Activated CD4-positive, alpha-beta T cell treated with anti-CD3 and anti-CD28 coated beads, Interleukin-2, amount 10 ng/mL, durations not matched to agents 24 days and 14 days (primary cell): ENCODE measurements at regions not wholly inside any gene's neighbourhood (a gene's known extent, or its start where the extent isn't known, plus 50 kb on each side); places are given as distances from the start of the nearest gene placed in this dataset.

ENCODE experiments used
- DNase-seq: peaks from one replicate; pipeline ENCODE4 v3.0.0; 2022
- H3K27ac Mint-ChIP-seq: one replicate; pipeline ENCODE4 v1.8.0; 2022; ENCODE audit warnings: mild to moderate bottlenecking, mixed read lengths
- H3K27me3 Mint-ChIP-seq: one replicate; pipeline ENCODE4 v1.8.0; 2022; ENCODE audit warnings: mixed read lengths
- H3K36me3 Mint-ChIP-seq: one replicate; pipeline ENCODE4 v1.8.0; 2022; ENCODE audit warnings: low read depth, mild to moderate bottlenecking, mixed read lengths
- H3K4me1 Mint-ChIP-seq: one replicate; pipeline ENCODE4 v1.8.0; 2021; ENCODE audit warnings: mixed read lengths
- H3K4me3 Mint-ChIP-seq: one replicate; pipeline ENCODE4 v1.8.0; 2022; ENCODE audit warnings: mild to moderate bottlenecking, moderate library complexity, mixed read lengths
- H3K9me3 Mint-ChIP-seq: one replicate; pipeline ENCODE4 v1.8.0; 2021; ENCODE audit warnings: mixed read lengths
- intact Hi-C: fragments of 100-400 bp; cut with micrococcal nuclease; formaldehyde crosslinking; loops from one replicate; pipeline ENCODE4 v1.15.1; 2023

DNA sequence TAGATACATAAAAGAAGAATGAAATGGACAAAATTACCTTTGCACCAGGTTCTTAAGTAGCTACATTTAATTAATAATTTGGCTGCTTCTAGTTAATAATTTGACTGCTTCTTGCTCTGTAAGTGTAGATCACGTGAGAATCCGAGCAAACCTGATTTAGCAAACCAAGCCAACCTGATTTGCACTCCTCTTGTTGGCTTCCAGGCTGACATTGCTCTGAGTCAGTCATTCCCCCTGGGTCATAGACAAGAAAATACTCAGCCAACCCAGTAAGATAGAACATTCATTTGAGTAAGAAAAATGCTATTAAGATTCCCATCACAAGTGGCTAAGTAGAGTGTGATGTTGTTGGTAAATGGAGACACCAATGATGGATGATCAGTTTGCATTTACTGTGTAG lies 304.1 kb downstream of the C11orf87 start:
- intact Hi-C loops: no loop called here
- Mint-ChIP-seq H3K9me3 (no peaks in the 10 kb centered on the region), H3K36me3 (no peaks in the 10 kb centered on the region), H3K4me3 (no peak overlapping the region), H3K27me3 (no peaks in the 10 kb centered on the region), H3K27ac (no peak overlapping the region), H3K4me1 (no peaks in the 10 kb centered on the region)
- no peak for DNase-seq

DNA sequence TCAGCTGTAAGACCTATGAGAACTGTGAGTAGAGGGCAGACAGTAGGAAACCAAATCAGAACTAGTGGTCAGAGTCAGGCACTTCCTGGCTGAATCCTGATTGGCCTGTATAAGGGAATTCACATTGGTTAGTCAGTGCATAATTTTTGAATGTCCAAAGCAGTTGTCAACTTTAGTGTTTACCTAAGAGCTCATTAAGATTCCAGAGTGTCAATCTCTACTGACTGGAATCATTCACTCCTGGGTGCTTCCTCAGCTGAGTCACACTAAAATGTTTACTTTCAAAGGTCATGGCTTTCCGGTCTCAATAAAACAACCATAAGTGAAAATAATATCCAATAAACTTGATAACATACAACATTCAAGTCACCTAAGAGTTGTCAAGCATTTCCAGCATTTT lies 306.1 kb downstream of the C11orf87 start:
- no peak overlapping the region for H3K27ac Mint-ChIP-seq
- no peaks in the 10 kb centered on the region for H3K9me3 Mint-ChIP-seq
- H3K27me3 Mint-ChIP-seq: no peaks in the 10 kb centered on the region
- no peak overlapping the region for H3K4me3 Mint-ChIP-seq
- no peaks in the 10 kb centered on the region for H3K4me1 Mint-ChIP-seq
- H3K36me3 Mint-ChIP-seq: no peaks in the 10 kb centered on the region
- peak; percentile 10 for DNase-seq
- intact Hi-C loops: no loop called here

DNA sequence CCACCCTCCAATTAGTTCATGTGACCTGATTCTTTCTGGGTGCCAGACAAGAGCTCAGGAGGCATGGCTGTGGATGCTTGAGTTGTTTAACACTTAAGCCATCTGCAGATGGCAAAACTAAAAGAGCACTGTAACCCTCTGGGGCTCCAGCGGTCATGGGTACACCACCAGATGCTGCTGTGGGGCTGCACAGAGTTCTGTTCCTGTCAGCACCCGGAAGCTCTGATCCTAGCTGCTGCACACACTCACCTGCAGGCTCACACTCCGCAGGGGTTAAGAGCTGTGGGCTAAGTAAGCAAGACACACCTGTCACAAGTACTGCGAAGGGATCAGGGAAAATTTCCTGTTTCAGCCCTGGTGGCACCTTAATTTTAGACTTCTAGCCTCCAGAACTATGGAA lies 307.8 kb downstream of the C11orf87 start:
- Mint-ChIP-seq H3K9me3 (no peaks in the 10 kb centered on the region), H3K4me3 (no peak overlapping the region), H3K36me3 (no peaks in the 10 kb centered on the region), H3K4me1 (no peaks in the 10 kb centered on the region), H3K27me3 (no peaks in the 10 kb centered on the region), H3K27ac (no peak overlapping the region)
- intact Hi-C loops: no loop called here
- no peak for DNase-seq

DNA sequence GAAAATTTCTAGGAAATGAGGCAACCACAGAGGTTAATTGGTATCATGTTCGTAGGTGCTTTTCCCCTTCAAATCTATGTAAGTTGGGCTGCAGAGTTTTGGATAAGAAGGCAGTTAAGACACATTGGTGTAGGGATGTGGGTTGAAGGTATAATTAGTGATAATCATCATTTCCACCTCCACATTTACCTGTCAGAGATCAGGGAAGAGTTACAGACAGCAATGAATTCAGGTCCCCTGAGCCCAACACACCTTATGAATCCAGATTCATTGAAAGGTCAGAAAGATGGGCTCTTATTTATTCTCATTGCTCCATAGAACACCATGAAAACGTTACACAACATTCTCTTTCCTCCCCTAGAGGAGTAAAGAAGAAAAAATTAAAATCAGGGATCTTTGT lies 308.7 kb downstream of the C11orf87 start:
- intact Hi-C loops: no loop called here
- Mint-ChIP-seq H3K27ac (no peak overlapping the region), H3K4me1 (no peaks in the 10 kb centered on the region), H3K27me3 (no peaks in the 10 kb centered on the region), H3K4me3 (no peak overlapping the region), H3K36me3 (no peaks in the 10 kb centered on the region), H3K9me3 (no peaks in the 10 kb centered on the region)
- DNase-seq: no peak

DNA sequence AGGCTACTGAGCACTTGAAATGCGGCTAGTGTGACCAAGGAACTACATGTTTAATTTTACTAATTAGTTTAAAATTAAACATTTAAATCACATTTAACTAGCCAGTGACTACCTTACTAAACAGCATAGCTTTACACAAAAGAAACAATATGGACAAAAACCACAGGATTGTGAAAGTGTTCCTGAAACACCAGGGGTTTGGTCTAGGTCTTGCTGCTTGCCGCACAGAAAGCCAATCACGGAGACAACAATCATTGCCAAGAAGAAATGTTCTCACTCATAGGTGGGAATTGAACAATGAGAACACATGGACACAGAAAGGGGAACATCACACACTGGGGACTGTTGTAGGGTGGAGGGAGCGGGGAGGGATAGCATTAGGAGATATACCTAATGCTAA lies 309.5 kb downstream of the C11orf87 start:
- no peak overlapping the region for H3K4me3 Mint-ChIP-seq
- DNase-seq: no peak
- no peaks in the 10 kb centered on the region for H3K9me3 Mint-ChIP-seq
- H3K36me3 Mint-ChIP-seq: no peaks in the 10 kb centered on the region
- H3K4me1 Mint-ChIP-seq: no peaks in the 10 kb centered on the region
- no peaks in the 10 kb centered on the region for H3K27me3 Mint-ChIP-seq
- no peak overlapping the region for H3K27ac Mint-ChIP-seq
- intact Hi-C loops: no loop called here

DNA sequence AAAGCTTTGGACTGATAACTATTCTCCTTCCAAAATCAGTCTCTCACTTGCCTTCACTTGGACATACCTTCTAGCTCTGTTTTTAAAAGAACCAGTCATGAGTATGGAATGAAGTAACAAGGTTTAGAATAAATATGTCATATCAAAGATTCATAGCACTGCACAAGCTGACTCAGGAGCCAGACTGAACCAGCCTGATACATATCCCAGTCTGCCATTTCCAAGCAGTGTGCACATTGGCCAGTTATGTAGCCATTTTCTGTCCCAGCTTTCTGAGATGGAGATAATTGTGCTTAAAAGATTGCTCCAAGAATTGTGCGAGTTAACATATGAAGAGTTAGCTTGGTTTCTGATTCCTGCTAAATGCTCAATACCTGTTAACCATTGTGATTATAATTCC lies 311.3 kb downstream of the C11orf87 start:
- DNase-seq: no peak
- Mint-ChIP-seq H3K27ac (no peak overlapping the region), H3K4me1 (no peaks in the 10 kb centered on the region), H3K36me3 (no peaks in the 10 kb centered on the region), H3K4me3 (no peak overlapping the region), H3K27me3 (no peaks in the 10 kb centered on the region), H3K9me3 (no peaks in the 10 kb centered on the region)
- intact Hi-C loops: no loop called here

DNA sequence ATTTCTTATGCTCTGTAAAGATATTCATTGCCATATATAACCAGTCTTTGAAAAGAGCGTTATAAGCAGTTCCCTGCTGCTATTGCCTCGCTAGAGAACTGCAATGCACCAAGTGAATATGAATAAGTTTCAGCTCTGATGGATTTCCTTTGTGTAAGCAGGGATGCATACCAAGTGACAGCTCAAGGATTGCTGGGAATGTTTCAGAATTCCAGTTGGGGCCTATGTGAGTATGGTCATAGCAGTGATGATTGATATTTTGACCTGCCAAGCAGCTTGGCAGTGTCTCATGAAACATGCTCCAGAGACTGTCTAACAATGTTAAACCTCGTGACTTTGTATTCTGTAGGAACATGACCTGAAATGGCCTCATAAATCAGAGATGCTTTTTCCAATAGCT lies 312.6 kb downstream of the C11orf87 start:
- H3K27ac Mint-ChIP-seq: no peak overlapping the region
- no peaks in the 10 kb centered on the region for H3K27me3 Mint-ChIP-seq
- intact Hi-C loops: no loop called here
- no peak overlapping the region for H3K4me3 Mint-ChIP-seq
- no peaks in the 10 kb centered on the region for H3K4me1 Mint-ChIP-seq
- H3K36me3 Mint-ChIP-seq: no peaks in the 10 kb centered on the region
- no peak for DNase-seq
- H3K9me3 Mint-ChIP-seq: no peaks in the 10 kb centered on the region

DNA sequence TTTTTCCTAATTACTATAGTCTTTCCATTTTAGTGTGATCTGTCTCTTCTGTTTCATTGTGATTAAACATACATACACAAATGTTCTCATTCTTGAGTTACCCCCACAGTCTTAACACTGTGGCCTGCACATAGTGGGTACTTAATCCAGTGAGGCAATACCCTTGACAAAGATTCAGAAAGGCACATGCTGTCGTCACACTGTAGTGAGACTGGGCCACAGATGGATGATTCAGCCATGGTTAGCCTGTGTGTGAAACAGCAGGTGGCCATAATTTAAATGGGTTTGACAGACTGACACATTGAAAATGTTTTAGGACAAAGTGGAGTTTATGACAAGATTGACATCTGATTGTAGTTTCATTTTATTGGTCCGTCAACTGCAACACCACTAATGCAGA lies 313.1 kb downstream of the C11orf87 start:
- H3K27me3 Mint-ChIP-seq: no peaks in the 10 kb centered on the region
- no peak overlapping the region for H3K27ac Mint-ChIP-seq
- no peaks in the 10 kb centered on the region for H3K9me3 Mint-ChIP-seq
- H3K36me3 Mint-ChIP-seq: no peaks in the 10 kb centered on the region
- intact Hi-C loops: no loop called here
- no peaks in the 10 kb centered on the region for H3K4me1 Mint-ChIP-seq
- DNase-seq: no peak
- no peak overlapping the region for H3K4me3 Mint-ChIP-seq

DNA sequence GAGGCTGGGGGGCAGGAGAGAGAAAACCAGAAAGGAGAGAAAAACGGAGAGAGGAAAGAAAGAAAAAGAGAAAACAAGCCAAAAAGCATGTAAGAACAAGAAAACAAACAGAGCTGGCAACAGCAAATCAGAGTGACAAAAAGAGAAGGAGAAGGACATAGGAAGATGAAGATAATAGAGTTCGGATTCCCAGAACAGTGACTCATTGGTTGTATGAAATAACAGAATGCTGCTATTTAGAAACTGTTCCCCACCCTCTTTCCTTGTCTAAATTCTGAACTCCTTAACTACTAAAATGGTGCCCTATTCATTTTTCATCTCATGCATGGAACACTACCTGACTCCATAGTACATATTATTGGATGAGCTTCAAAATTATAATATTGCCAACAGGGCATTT lies 317.4 kb downstream of the C11orf87 start:
- H3K27me3 Mint-ChIP-seq: no peaks in the 10 kb centered on the region
- no peaks in the 10 kb centered on the region for H3K4me1 Mint-ChIP-seq
- no peak overlapping the region for H3K4me3 Mint-ChIP-seq
- no peak for DNase-seq
- H3K9me3 Mint-ChIP-seq: no peaks in the 10 kb centered on the region
- H3K36me3 Mint-ChIP-seq: no peaks in the 10 kb centered on the region
- intact Hi-C loops: no loop called here
- no peak overlapping the region for H3K27ac Mint-ChIP-seq

DNA sequence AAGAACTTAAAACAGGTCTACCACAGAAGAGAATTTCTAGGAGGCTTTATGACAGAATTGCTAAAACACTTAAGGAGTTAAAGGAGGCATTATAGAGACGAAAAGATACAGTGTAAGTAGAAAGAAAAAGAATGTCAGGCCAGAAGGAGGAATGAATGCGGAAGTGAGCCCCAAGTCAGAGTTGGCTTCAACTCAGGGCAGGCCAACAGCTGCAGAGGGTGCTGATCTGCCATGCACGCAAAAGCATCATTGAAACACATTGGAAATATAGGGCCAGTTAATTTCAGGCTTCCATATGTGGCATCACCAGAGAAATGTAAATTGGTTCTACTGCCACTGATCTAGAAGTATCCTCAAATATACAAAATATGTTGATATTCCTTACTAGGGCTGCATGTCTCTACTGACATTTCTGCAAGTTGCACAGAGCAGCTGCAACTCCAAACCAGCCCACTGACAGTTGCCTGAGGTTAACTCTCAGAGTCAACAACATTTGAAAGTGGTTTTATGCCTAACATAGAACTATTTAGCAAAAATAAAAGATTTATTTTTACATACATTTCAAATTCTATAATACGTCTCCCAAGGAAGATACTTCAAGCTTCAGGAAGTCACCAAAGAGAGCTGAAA lies 324.1 kb downstream of the C11orf87 start:
- no peaks in the 10 kb centered on the region for H3K27me3 Mint-ChIP-seq
- no peaks in the 10 kb centered on the region for H3K4me1 Mint-ChIP-seq
- no peaks in the 10 kb centered on the region for H3K36me3 Mint-ChIP-seq
- H3K27ac Mint-ChIP-seq: no peak overlapping the region
- no peak overlapping the region for H3K4me3 Mint-ChIP-seq
- H3K9me3 Mint-ChIP-seq: no peaks in the 10 kb centered on the region
- intact Hi-C loops: no loop called here
- no peak for DNase-seq

DNA sequence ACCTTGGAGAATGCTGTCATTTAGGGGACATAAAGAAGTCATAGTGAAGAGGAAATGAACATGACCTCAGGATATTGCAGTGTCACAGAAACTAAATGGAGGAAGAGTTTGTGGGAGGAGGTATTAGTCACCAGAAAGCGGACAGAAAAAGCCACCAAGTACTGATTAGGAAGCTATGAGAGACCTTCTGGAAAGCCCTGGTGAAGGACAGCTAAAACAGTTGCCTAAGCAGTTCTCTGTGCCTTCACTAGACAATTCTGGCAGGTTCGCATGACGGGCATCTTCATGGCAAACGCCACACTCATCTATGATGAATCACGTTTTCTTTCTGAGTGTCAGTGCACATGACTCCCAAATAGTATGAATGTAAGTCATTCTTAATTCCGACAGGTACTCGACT lies 325.8 kb downstream of the C11orf87 start:
- Mint-ChIP-seq H3K27ac (no peak overlapping the region), H3K36me3 (no peaks in the 10 kb centered on the region), H3K4me3 (no peak overlapping the region), H3K27me3 (no peaks in the 10 kb centered on the region), H3K9me3 (no peaks in the 10 kb centered on the region), H3K4me1 (no peaks in the 10 kb centered on the region)
- no peak for DNase-seq
- intact Hi-C loops: no loop called here

DNA sequence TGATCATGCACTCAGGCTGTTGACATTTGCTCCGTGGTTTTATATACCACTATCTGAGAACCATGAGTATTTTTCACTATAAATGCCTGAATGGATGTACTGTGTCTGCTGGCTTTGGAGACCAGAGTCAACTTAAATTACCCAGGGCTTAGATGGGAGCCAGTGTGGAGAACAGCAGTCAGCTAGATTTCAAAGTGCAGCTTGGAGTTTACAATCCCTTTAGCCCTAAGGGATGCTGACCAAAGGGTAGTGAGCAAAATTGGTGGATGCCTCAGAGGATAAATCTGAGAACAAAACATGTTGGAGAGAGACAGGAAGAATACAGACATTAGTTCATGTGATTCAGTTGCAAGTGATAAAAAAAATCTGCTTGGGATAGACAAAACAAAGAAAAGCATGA lies 327.5 kb downstream of the C11orf87 start:
- no peaks in the 10 kb centered on the region for H3K4me1 Mint-ChIP-seq
- no peak overlapping the region for H3K27ac Mint-ChIP-seq
- no peak overlapping the region for H3K4me3 Mint-ChIP-seq
- no peak for DNase-seq
- no peaks in the 10 kb centered on the region for H3K9me3 Mint-ChIP-seq
- no peaks in the 10 kb centered on the region for H3K36me3 Mint-ChIP-seq
- intact Hi-C loops: no loop called here
- H3K27me3 Mint-ChIP-seq: no peaks in the 10 kb centered on the region

DNA sequence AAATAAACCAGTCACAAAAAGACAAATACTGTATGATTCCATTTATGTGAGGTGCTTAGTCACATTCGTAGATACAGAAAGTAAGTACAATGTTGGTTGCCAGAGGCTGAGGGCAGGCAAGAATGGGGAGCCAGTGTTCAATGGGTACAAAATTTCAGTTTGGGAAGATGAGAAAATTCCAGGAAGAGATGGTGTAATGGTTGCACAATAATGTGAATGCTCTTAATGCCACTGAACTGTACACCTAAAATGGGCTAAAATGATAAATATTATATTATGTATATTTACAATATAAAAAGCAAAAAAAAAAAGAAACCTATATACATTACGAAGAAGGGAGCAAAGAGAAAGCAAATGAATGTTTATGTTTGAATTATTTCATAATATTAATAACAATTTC lies 329.0 kb downstream of the C11orf87 start:
- H3K4me3 Mint-ChIP-seq: no peak overlapping the region
- no peaks in the 10 kb centered on the region for H3K4me1 Mint-ChIP-seq
- intact Hi-C loops: no loop called here
- DNase-seq: no peak
- H3K9me3 Mint-ChIP-seq: no peaks in the 10 kb centered on the region
- H3K27me3 Mint-ChIP-seq: no peaks in the 10 kb centered on the region
- H3K36me3 Mint-ChIP-seq: no peaks in the 10 kb centered on the region
- no peak overlapping the region for H3K27ac Mint-ChIP-seq

DNA sequence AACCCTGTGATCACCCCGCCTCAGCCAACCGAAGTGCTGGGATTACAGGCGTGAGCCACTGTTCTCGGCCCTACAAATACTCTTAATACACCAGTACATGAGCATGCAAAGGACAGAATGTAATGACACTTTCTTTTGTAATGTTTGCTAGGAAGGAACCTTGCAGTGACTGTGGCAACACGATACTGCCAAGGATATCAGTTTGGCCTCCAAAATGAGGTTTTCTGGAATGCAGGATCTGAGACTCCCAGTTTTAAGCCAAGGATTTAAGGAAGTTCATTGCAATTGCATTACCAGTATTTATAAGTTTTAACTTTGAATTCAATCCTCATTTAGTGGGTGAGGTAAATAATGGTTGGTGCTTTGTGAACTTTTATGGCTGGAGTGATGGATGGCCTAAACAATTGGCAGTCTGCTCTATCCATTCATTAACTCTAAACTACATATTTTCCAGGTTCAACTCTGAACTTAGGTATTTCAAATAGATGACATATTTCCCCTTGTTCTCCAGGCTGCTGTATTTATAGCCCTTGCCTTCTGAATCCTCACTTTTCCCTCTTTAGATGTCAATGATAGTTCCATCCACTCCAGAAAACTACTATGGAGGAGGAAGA lies 330.3 kb downstream of the C11orf87 start:
- Mint-ChIP-seq H3K4me1 (no peaks in the 10 kb centered on the region), H3K27ac (no peak overlapping the region), H3K36me3 (no peaks in the 10 kb centered on the region), H3K9me3 (no peaks in the 10 kb centered on the region), H3K27me3 (no peaks in the 10 kb centered on the region), H3K4me3 (no peak overlapping the region)
- DNase-seq: no peak
- intact Hi-C loops: no loop called here

DNA sequence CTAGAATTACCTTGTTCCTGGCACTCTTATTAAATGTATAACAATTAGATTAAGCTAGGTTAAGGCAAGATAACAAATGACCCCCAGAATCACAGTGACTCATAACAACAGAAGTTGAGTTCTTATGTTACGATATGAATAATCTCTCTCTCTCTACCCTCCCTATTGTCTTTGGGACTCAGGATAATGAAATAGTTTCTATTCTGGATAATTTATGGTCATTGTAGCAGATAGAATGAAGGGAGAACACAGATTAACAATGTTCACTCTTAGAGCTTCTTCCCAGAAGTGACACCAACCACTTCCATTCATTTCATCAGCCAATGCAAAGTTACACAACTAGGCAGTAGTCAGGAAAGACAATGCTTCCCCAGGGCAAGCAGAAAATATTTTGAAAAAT lies 334.5 kb downstream of the C11orf87 start:
- Mint-ChIP-seq H3K9me3 (peaks cover 7% of the 10 kb centered on the region), H3K4me3 (no peak overlapping the region), H3K4me1 (no peaks in the 10 kb centered on the region), H3K36me3 (no peaks in the 10 kb centered on the region), H3K27me3 (no peaks in the 10 kb centered on the region), H3K27ac (no peak overlapping the region)
- no peak for DNase-seq
- intact Hi-C loops: no loop called here
